OCI-LY1 (cell line): ENCODE measurements at regions not wholly inside any gene's neighbourhood (a gene's known extent, or its start where the extent isn't known, plus 50 kb on each side); places are given as distances from the start of the nearest gene placed in this dataset.

Experiments used
- CTCF ChIP-seq: fragments of 200-600 bp; sonication (generic), shearing (Covaris generic); IDR thresholded peaks from 2 replicates; pipeline ENCODE4 v1.5.1; 2017; ENCODE audit warnings: mild to moderate bottlenecking, antibody characterized with exemption, low read length, moderate library complexity, mixed read lengths
- EZH2 ChIP-seq: fragments of 200-600 bp; sonication (generic), shearing (Covaris generic); IDR thresholded peaks from 2 replicates; pipeline ENCODE4 v1.8.0; 2017; ENCODE audit warnings: borderline replicate concordance, mixed run types, mild to moderate bottlenecking, antibody characterized with exemption, low read length, moderate library complexity, mixed read lengths

DNA sequence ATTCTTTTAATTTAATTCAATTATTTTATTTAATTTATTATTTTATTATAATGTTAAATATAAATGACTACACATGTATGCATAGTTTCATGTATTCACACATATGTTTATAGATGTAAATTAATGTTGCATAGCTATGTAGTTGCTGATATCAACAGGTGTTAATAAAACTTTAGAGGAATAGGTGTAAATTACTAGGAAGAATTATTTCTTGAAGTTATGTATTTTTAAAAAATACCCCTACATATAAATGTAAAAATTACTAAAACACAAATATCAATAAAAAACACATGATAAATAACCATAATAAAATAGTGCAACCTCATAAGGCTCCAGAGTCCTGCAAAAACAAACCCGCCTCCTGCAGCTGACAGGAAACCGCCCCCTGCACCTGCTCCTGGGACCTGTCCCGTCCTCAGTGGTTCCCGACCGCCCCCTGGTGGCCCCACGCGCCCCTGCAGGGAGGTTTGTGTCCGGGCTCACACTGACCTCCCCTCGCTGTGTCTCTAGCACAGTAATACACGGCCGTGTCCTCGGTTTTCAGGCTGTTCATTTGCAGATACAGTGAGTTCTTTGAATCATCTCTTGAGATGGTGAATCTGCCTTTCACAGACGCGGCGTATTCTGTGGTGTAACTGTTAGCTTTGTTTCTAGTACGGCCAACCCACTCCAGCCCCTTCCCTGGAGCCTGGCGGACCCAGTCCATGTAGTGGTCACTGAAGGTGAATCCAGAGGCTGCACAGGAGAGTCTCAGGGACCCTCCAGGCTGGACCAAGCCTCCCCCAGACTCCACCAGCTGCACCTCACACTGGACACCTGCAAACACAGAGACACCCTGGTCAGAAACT lies 1264.0 kb downstream of the TMEM121 start:
- peak; percentile 99 for TF ChIP-seq CTCF
- no peak for TF ChIP-seq EZH2
